BE2C (cell line): ENCODE measurements at regions not wholly inside any gene's neighbourhood (a gene's known extent, or its start where the extent isn't known, plus 50 kb on each side); places are given as distances from the start of the nearest gene placed in this dataset.

ENCODE experiments used
- DNase-seq: peaks from one replicate; pipeline ENCODE4 v3.0.0-alpha.2; 2020
- H3K27me3 ChIP-seq: fragments of 250-450 bp; sonication (Bioruptor Pico); 2 replicates; pipeline ENCODE4 v1.5.1; 2020; ENCODE audit warnings: mild to moderate bottlenecking
- H3K36me3 ChIP-seq: fragments of 250-450 bp; sonication (Bioruptor Pico); 2 replicates; pipeline ENCODE4 v1.5.1; 2020; ENCODE audit warnings: mild to moderate bottlenecking
- H3K4me1 ChIP-seq: fragments of 250-450 bp; sonication (Bioruptor Pico); 2 replicates; pipeline ENCODE4 v1.5.1; 2020
- H3K4me3 ChIP-seq: 2 replicates; pipeline ENCODE4 v1.5.1; 2011; ENCODE audit warnings: low read depth, low read length
- H3K9me3 ChIP-seq: fragments of 250-450 bp; sonication (Bioruptor Pico); 2 replicates; pipeline ENCODE4 v1.5.1; 2020
- TF ChIP-seq, protein P1 (sequence below): IDR thresholded peaks from 2 replicates; pipeline ENCODE4 v1.5.1; 2012; ENCODE audit warnings: mild to moderate bottlenecking, low read depth, low read length

DNA sequence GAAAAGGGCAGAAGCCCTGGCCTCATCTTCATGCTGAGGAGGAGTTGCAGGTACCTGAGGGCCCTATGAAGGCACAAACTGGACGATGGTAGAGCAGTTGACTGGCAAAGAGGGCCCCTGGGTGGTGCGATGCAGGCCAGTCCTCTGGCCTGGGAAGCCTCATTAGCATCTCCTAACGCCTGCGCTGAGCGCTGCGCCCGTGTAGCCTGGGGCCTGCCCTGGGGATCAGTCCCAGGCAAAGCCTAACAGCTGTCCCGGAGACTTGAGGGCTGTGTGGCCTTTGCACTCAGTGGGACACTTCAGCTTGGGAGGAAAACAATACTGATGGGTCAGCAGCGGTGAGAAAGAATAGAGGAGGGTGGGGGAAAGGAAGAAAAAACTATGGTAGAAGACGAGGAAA, 187.7 kb downstream of the RAP2A start:
- no peak overlapping the region for H3K4me3 ChIP-seq
- H3K4me1 ChIP-seq: no peaks in the 10 kb centered on the region
- no peak for DNase-seq
- no peaks in the 10 kb centered on the region for H3K36me3 ChIP-seq
- H3K9me3 ChIP-seq: no peaks in the 10 kb centered on the region
- H3K27me3 ChIP-seq: peaks cover 6% of the 10 kb centered on the region
- TF ChIP-seq, protein P1, sequence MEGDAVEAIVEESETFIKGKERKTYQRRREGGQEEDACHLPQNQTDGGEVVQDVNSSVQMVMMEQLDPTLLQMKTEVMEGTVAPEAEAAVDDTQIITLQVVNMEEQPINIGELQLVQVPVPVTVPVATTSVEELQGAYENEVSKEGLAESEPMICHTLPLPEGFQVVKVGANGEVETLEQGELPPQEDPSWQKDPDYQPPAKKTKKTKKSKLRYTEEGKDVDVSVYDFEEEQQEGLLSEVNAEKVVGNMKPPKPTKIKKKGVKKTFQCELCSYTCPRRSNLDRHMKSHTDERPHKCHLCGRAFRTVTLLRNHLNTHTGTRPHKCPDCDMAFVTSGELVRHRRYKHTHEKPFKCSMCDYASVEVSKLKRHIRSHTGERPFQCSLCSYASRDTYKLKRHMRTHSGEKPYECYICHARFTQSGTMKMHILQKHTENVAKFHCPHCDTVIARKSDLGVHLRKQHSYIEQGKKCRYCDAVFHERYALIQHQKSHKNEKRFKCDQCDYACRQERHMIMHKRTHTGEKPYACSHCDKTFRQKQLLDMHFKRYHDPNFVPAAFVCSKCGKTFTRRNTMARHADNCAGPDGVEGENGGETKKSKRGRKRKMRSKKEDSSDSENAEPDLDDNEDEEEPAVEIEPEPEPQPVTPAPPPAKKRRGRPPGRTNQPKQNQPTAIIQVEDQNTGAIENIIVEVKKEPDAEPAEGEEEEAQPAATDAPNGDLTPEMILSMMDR: no peak

GRCh38 chr13:97627566-97627965, 193.6 kb downstream of the RAP2A start:
- H3K4me3 ChIP-seq: no peak overlapping the region
- H3K9me3 ChIP-seq: no peaks in the 10 kb centered on the region
- TF ChIP-seq, protein P1: no peak
- H3K36me3 ChIP-seq: no peaks in the 10 kb centered on the region
- no peaks in the 10 kb centered on the region for H3K4me1 ChIP-seq
- H3K27me3 ChIP-seq: no peaks in the 10 kb centered on the region
- DNase-seq: peak; percentile 27

DNA sequence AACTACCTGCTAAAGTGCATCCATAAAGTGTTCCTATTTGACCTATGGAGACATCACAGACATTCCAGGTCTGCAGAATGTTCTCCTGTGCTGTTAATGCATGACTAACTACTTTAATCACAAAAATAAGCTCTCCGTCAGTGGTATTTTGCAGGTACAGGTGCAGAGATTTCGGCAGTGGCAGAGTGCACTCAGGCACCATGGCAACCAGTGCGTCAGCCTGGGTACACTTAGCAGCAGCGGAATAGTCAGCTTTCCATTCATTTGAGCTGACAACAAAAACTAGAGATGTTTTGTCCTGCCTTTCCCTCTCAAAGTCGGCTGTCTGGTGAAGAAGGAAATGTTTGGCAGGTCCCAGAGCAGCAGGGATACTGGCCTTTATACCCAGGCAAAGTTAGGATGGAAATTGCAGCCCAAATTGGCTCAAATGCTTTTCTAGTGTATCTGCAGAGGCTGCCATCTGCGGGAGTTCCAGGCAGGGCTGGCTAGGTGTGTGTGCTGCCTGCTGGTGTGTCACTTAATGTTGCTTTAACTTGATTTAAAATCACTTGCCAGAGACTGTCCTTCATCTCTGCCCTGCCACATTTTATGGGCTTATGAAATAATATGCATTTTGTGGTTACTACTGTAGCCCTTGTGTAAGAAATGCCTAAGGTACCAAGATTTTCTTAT, 195.8 kb downstream of the RAP2A start:
- H3K36me3 ChIP-seq: no peaks in the 10 kb centered on the region
- H3K4me3 ChIP-seq: no peak overlapping the region
- no peak for DNase-seq
- no peaks in the 10 kb centered on the region for H3K9me3 ChIP-seq
- H3K27me3 ChIP-seq: no peaks in the 10 kb centered on the region
- TF ChIP-seq, protein P1: no peak
- H3K4me1 ChIP-seq: no peaks in the 10 kb centered on the region

DNA sequence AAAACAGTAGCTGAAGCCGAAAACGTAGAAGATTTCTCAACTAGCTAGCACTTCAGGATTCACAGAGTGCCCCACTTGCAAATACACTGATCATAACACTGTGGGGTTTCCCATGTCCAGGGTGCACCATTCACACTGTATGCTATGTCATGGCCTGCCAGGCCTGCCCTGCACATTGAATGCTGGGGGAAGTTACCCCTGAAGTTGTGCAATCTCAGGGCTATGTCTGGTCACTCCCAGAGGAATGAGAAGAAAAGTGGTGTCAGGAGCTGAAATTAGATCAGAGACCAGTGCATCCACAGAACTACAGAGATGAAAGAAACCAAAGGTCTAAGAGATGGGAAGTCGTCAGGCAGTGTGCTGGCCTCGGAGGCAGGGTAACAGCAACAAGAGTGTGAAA, 196.8 kb downstream of the RAP2A start:
- no peaks in the 10 kb centered on the region for H3K4me1 ChIP-seq
- H3K4me3 ChIP-seq: no peak overlapping the region
- no peaks in the 10 kb centered on the region for H3K27me3 ChIP-seq
- H3K36me3 ChIP-seq: no peaks in the 10 kb centered on the region
- TF ChIP-seq, protein P1: no peak
- no peak for DNase-seq
- H3K9me3 ChIP-seq: no peaks in the 10 kb centered on the region

GRCh38 chr13:97631158-97631557, 197.2 kb downstream of the RAP2A start:
- DNase-seq: no peak
- H3K4me3 ChIP-seq: no peak overlapping the region
- no peaks in the 10 kb centered on the region for H3K36me3 ChIP-seq
- TF ChIP-seq, protein P1: 0 out of 2 replicates have a peak, but pooled peaks have one; percentile 1
- no peaks in the 10 kb centered on the region for H3K9me3 ChIP-seq
- no peaks in the 10 kb centered on the region for H3K27me3 ChIP-seq
- H3K4me1 ChIP-seq: no peaks in the 10 kb centered on the region

DNA sequence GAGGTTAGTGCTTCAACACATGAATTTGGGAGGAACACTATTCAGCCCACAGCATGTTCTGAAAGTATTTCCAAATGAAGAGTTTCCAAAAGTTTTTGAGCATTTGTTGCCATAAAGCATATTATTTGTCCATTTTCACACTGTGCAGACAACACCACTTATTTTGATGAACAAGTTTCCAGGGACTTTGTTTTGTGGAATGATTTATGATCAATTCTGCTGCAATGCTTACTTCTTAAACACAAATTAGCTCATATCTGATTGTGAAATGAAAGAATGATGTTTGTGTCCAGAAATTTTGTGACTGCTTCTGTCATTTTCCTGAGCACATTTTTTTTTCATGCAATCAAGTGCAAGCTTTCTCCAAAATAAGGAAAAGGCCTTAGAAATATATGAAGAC, 205.3 kb downstream of the RAP2A start:
- no peaks in the 10 kb centered on the region for H3K36me3 ChIP-seq
- no peaks in the 10 kb centered on the region for H3K9me3 ChIP-seq
- H3K27me3 ChIP-seq: peaks cover 11% of the 10 kb centered on the region
- no peak overlapping the region for H3K4me3 ChIP-seq
- TF ChIP-seq, protein P1: no peak
- DNase-seq: no peak
- H3K4me1 ChIP-seq: no peaks in the 10 kb centered on the region
